WTC11 (cell line): ENCODE measurements at regions not wholly inside any gene's neighbourhood (a gene's known extent, or its start where the extent isn't known, plus 50 kb on each side); places are given as distances from the start of the nearest gene placed in this dataset.

Experiments
- ATAC-seq: fragments of 200-7000 bp; cut with Tn5 transposase; 2 replicates; pipeline ENCODE4 v1.10.0; 2021; ENCODE audit warnings: mild to moderate bottlenecking, moderate library complexity
- CTCF ChIA-PET: fragments of 300-600 bp; sonication (Branson Sonifier 250); formaldehyde crosslinking; loops from one replicate; lab custom pipeline; 2021; ENCODE audit warnings: antibody characterized with exemption; lab: Charles Lee
- POLR2A ChIA-PET: fragments of 350-600 bp; sonication (Branson Sonifier 250); formaldehyde crosslinking; loops from one replicate; lab custom pipeline; 2021; ENCODE audit warnings: antibody characterized with exemption; lab: Charles Lee
- DNase-seq: peaks from one replicate; pipeline ENCODE4 v3.0.0; 2021; ENCODE audit warnings: low spot score
- H3K27ac Mint-ChIP-seq: 2 replicates; pipeline ENCODE4 v1.8.0; 2021; ENCODE audit warnings: mixed read lengths
- H3K27me3 Mint-ChIP-seq: 2 replicates; pipeline ENCODE4 v1.8.0; 2021; ENCODE audit warnings: low read depth, mild to moderate bottlenecking, moderate library complexity, mixed read lengths
- H3K36me3 Mint-ChIP-seq: 2 replicates; pipeline ENCODE4 v1.8.0; 2021; ENCODE audit warnings: mixed read lengths
- H3K4me1 Mint-ChIP-seq: 2 replicates; pipeline ENCODE4 v1.8.0; 2022; ENCODE audit warnings: mixed read lengths
- H3K4me3 Mint-ChIP-seq: 2 replicates; pipeline ENCODE4 v1.8.0; 2021; ENCODE audit warnings: mild to moderate bottlenecking, moderate library complexity, mixed read lengths
- H3K9me3 Mint-ChIP-seq: 2 replicates; pipeline ENCODE4 v1.8.0; 2021; ENCODE audit warnings: mixed read lengths
- FOXK1 ChIP-seq: sonication (generic); formaldehyde crosslinking; IDR thresholded peaks from 2 replicates; pipeline ENCODE4 v1.8.0; 2022; ENCODE audit warnings: mild to moderate bottlenecking, moderate library complexity, missing genetic modification reagents
- MYBL2 ChIP-seq: sonication (generic); formaldehyde crosslinking; IDR thresholded peaks from 2 replicates; pipeline ENCODE4 v1.8.1; 2023; ENCODE audit warnings: mild to moderate bottlenecking, moderate library complexity, missing genetic modification reagents
- NR3C1 ChIP-seq: sonication (generic); formaldehyde crosslinking; conservative IDR thresholded peaks from 2 replicates; pipeline ENCODE4 v1.8.1; 2023; ENCODE audit warnings: low read depth, mild to moderate bottlenecking, missing genetic modification reagents
- SMAD4 ChIP-seq: sonication (generic); formaldehyde crosslinking; IDR thresholded peaks from 2 replicates; pipeline ENCODE4 v1.8.0; 2022; ENCODE audit warnings: mild to moderate bottlenecking, missing genetic modification reagents
- TF ChIP-seq, protein P1 (sequence below): sonication (generic); formaldehyde crosslinking; IDR thresholded peaks from 2 replicates; pipeline ENCODE4 v1.8.1; 2023; ENCODE audit warnings: mild to moderate bottlenecking, moderate library complexity, missing genetic modification reagents
- TF ChIP-seq, protein P2 (sequence below): fragments of 200-600 bp; IDR thresholded peaks from 2 replicates; pipeline ENCODE4 v1.8.0; 2022; ENCODE audit warnings: antibody characterized with exemption
- TF ChIP-seq, protein P3 (sequence below): sonication (generic); formaldehyde crosslinking; IDR thresholded peaks from 2 replicates; pipeline ENCODE4 v1.8.1; 2022; ENCODE audit warnings: low read depth, missing genetic modification reagents, borderline replicate concordance
- TF ChIP-seq, protein P4 (sequence below): sonication (generic); formaldehyde crosslinking; IDR thresholded peaks from 2 replicates; pipeline ENCODE4 v1.8.1; 2023; ENCODE audit warnings: mild to moderate bottlenecking, missing genetic modification reagents, moderate library complexity
- TF ChIP-seq, protein P5 (sequence below): sonication (generic); formaldehyde crosslinking; IDR thresholded peaks from 2 replicates; pipeline ENCODE4 v1.8.1; 2023; ENCODE audit warnings: mild to moderate bottlenecking, missing genetic modification reagents, moderate library complexity
- TF ChIP-seq, protein P6 (sequence below): sonication (generic); formaldehyde crosslinking; conservative IDR thresholded peaks from 2 replicates; pipeline ENCODE4 v1.8.1; 2023; ENCODE audit warnings: mild to moderate bottlenecking, low read depth, missing genetic modification reagents, moderate library complexity
- TF ChIP-seq, protein P7 (sequence below): fragments of 250-450 bp; sonication (Bioruptor Pico); IDR thresholded peaks from 2 replicates; pipeline ENCODE4 v1.9.0; 2021; ENCODE audit warnings: mild to moderate bottlenecking

DNA sequence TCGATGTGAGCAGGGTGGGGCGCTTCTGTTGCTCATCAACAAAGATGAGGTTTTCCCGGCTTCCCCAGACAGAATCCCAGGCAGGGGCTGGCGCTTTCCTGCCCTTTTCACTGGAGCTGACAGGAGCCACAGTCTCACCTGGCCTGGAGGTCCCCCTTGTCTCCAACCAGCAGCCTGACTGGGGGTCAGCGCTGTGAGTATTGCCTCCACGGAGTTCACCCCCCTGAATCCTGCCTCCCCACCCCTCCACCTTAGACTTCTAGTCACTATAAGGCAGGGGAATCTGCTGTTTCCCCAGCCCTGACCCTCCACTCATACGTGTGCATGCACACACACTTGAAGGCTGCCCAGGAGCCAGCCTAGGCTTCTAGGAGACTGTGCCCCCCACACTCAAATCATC lies 58.8 kb upstream of the LYVE1 start:
- H3K36me3 Mint-ChIP-seq, result no peaks in the 10 kb centered on the region
- H3K27me3 Mint-ChIP-seq, result no peaks in the 10 kb centered on the region
- no peak overlapping the region for H3K4me3 Mint-ChIP-seq
- ChIA-PET CTCF (interaction anchor here (1.4 kb wide), 1 partner anchor 143 kb away, joined by 4 read pairs; no protein-coding TSS in a partner anchor), POLR2A (no interaction called here)
- ATAC-seq (no peak), DNase-seq (no peak)
- TF ChIP-seq, protein P1, sequence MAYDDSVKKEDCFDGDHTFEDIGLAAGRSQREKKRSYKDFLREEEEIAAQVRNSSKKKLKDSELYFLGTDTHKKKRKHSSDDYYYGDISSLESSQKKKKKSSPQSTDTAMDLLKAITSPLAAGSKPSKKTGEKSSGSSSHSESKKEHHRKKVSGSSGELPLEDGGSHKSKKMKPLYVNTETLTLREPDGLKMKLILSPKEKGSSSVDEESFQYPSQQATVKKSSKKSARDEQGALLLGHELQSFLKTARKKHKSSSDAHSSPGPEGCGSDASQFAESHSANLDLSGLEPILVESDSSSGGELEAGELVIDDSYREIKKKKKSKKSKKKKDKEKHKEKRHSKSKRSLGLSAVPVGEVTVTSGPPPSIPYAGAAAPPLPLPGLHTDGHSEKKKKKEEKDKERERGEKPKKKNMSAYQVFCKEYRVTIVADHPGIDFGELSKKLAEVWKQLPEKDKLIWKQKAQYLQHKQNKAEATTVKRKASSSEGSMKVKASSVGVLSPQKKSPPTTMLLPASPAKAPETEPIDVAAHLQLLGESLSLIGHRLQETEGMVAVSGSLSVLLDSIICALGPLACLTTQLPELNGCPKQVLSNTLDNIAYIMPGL (CRISPR knock-in tag), result no peak
- TF ChIP-seq, protein P2, sequence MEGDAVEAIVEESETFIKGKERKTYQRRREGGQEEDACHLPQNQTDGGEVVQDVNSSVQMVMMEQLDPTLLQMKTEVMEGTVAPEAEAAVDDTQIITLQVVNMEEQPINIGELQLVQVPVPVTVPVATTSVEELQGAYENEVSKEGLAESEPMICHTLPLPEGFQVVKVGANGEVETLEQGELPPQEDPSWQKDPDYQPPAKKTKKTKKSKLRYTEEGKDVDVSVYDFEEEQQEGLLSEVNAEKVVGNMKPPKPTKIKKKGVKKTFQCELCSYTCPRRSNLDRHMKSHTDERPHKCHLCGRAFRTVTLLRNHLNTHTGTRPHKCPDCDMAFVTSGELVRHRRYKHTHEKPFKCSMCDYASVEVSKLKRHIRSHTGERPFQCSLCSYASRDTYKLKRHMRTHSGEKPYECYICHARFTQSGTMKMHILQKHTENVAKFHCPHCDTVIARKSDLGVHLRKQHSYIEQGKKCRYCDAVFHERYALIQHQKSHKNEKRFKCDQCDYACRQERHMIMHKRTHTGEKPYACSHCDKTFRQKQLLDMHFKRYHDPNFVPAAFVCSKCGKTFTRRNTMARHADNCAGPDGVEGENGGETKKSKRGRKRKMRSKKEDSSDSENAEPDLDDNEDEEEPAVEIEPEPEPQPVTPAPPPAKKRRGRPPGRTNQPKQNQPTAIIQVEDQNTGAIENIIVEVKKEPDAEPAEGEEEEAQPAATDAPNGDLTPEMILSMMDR, result no peak
- TF ChIP-seq, protein P3, sequence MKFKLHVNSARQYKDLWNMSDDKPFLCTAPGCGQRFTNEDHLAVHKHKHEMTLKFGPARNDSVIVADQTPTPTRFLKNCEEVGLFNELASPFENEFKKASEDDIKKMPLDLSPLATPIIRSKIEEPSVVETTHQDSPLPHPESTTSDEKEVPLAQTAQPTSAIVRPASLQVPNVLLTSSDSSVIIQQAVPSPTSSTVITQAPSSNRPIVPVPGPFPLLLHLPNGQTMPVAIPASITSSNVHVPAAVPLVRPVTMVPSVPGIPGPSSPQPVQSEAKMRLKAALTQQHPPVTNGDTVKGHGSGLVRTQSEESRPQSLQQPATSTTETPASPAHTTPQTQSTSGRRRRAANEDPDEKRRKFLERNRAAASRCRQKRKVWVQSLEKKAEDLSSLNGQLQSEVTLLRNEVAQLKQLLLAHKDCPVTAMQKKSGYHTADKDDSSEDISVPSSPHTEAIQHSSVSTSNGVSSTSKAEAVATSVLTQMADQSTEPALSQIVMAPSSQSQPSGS (CRISPR knock-in tag), result no peak
- TF ChIP-seq, protein P4, sequence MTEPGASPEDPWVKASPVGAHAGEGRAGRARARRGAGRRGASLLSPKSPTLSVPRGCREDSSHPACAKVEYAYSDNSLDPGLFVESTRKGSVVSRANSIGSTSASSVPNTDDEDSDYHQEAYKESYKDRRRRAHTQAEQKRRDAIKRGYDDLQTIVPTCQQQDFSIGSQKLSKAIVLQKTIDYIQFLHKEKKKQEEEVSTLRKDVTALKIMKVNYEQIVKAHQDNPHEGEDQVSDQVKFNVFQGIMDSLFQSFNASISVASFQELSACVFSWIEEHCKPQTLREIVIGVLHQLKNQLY (CRISPR knock-in tag), result no peak
- peaks cover 4% of the 10 kb centered on the region; the same call in 1 of the 2 replicates for H3K4me1 Mint-ChIP-seq
- no peaks in the 10 kb centered on the region for H3K9me3 Mint-ChIP-seq
- H3K27ac Mint-ChIP-seq, result no peak overlapping the region

DNA sequence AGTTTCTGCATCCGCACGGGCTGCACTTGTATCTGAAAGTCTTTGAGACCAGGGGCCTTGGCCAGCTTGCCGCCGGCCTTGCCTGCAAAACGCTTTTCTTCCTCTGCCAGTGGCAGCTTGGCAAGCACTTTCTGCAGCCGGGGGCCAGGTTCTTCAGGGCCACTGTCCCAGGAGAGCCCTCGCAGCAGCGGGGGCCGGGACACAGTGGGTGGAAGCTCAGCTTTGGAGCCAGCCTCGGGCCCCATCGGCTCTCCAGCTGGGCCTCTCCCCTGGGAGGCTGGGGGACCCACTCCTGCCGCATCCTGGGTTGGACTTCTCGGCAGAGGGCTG lies 57.5 kb upstream of the LYVE1 start:
- no peaks in the 10 kb centered on the region for H3K9me3 Mint-ChIP-seq
- ATAC-seq (no peak), DNase-seq (no peak)
- TF ChIP-seq FOXK1 (CRISPR knock-in tag) (no peak), NR3C1 (CRISPR knock-in tag) (no peak), MYBL2 (CRISPR knock-in tag) (no peak), SMAD4 (no peak)
- TF ChIP-seq, protein P5, sequence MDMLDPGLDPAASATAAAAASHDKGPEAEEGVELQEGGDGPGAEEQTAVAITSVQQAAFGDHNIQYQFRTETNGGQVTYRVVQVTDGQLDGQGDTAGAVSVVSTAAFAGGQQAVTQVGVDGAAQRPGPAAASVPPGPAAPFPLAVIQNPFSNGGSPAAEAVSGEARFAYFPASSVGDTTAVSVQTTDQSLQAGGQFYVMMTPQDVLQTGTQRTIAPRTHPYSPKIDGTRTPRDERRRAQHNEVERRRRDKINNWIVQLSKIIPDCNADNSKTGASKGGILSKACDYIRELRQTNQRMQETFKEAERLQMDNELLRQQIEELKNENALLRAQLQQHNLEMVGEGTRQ (CRISPR knock-in tag), result no peak
- TF ChIP-seq, protein P6, sequence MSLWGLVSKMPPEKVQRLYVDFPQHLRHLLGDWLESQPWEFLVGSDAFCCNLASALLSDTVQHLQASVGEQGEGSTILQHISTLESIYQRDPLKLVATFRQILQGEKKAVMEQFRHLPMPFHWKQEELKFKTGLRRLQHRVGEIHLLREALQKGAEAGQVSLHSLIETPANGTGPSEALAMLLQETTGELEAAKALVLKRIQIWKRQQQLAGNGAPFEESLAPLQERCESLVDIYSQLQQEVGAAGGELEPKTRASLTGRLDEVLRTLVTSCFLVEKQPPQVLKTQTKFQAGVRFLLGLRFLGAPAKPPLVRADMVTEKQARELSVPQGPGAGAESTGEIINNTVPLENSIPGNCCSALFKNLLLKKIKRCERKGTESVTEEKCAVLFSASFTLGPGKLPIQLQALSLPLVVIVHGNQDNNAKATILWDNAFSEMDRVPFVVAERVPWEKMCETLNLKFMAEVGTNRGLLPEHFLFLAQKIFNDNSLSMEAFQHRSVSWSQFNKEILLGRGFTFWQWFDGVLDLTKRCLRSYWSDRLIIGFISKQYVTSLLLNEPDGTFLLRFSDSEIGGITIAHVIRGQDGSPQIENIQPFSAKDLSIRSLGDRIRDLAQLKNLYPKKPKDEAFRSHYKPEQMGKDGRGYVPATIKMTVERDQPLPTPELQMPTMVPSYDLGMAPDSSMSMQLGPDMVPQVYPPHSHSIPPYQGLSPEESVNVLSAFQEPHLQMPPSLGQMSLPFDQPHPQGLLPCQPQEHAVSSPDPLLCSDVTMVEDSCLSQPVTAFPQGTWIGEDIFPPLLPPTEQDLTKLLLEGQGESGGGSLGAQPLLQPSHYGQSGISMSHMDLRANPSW (CRISPR knock-in tag), result no peak
- TF ChIP-seq, protein P7, sequence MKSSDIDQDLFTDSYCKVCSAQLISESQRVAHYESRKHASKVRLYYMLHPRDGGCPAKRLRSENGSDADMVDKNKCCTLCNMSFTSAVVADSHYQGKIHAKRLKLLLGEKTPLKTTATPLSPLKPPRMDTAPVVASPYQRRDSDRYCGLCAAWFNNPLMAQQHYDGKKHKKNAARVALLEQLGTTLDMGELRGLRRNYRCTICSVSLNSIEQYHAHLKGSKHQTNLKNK (CRISPR knock-in tag), result no peak
- peaks cover 4% of the 10 kb centered on the region; the same call in 1 of the 2 replicates for H3K4me1 Mint-ChIP-seq
- no peak overlapping the region for H3K4me3 Mint-ChIP-seq
- POLR2A ChIA-PET, result no interaction called here
- H3K27ac Mint-ChIP-seq, result no peak overlapping the region
- H3K27me3 Mint-ChIP-seq, result no peaks in the 10 kb centered on the region
- CTCF ChIA-PET, result interaction anchor here (0.8 to 2.4 kb wide), 8 partner anchors 14 to 220 kb away, joined by 3 to 14 read pairs (median 4); no protein-coding TSS in a partner anchor
- no peaks in the 10 kb centered on the region for H3K36me3 Mint-ChIP-seq
